ENCODE measurements at regions not wholly inside any gene's neighbourhood (a gene's known extent, or its start where the extent isn't known, plus 50 kb on each side); places are given as distances from the start of the nearest gene placed in this dataset.

DNA sequence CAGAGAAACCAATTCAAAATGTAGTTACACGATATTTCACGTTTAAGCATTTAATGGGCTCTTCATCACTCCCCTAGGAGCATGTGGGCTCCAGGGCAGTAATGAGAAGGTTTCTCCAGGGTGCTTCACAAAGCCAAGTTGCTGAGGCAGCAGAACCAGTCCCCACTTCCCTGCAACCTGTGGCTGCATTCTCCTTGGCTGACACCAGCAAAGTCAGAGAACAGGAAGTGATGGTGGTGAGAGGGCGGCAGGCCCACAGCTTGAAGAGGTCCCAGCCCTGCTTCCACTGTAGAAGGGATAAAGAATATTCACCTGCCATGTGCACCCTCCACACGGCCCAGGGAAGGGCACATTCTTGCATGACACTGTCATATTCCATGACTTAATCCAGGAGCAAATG is 133.2 kb downstream of the CBLN1 start:
- TF ChIP-seq POLR2A (IDR thresholded peaks at IDR 0.05; ENCODE audit: low read depth, low read length) (no peak), POLR2AphosphoS5 (IDR thresholded peaks at IDR 0.05; ENCODE audit: low read depth, low read length) (no peak), TAF1 (IDR thresholded peaks at IDR 0.05; ENCODE audit: low read depth, low read length) (no peak)

Data from GM12891 (cell line).